Activated CD8-positive, alpha-beta T cell treated with anti-CD3 and anti-CD28 coated beads for 36 hours (primary cell): ENCODE measurements at regions not wholly inside any gene's neighbourhood (a gene's known extent, or its start where the extent isn't known, plus 50 kb on each side); places are given as distances from the start of the nearest gene placed in this dataset.
"Not testable (repeated sequence)": the region's sequence is repeated elsewhere in the genome, so short reads cannot be mapped to it uniquely, and the experiment has no call there.

ENCODE experiments used
- ATAC-seq: fragments of 200-7000 bp; cut with Tn5 transposase; one replicate; pipeline ENCODE4 v1.10.0; 2021; ENCODE audit warnings: mild to moderate bottlenecking, moderate library complexity
- CTCF ChIA-PET: fragments of 350-600 bp; sonication (Branson Sonifier 250); formaldehyde crosslinking; loops from one replicate; lab custom pipeline; 2021; ENCODE audit warnings: antibody characterized with exemption; lab: Charles Lee
- POLR2A ChIA-PET: fragments of 350-600 bp; sonication (Branson Sonifier 250); formaldehyde crosslinking; loops from one replicate; lab custom pipeline; 2021; ENCODE audit warnings: antibody characterized with exemption; lab: Charles Lee
- DNase-seq: peaks from one replicate; pipeline ENCODE4 v3.0.0-alpha.2; 2020
- H3K27ac Mint-ChIP-seq: one replicate; pipeline ENCODE4 v1.8.0; 2021; ENCODE audit warnings: mild to moderate bottlenecking, mixed read lengths
- H3K27me3 Mint-ChIP-seq: one replicate; pipeline ENCODE4 v1.8.0; 2021; ENCODE audit warnings: mixed read lengths
- H3K36me3 Mint-ChIP-seq: one replicate; pipeline ENCODE4 v1.8.0; 2021; ENCODE audit warnings: low read depth, mixed read lengths
- H3K4me1 Mint-ChIP-seq: one replicate; pipeline ENCODE4 v1.8.0; 2021; ENCODE audit warnings: low read depth, mixed read lengths
- H3K4me3 Mint-ChIP-seq: one replicate; pipeline ENCODE4 v1.8.0; 2021; ENCODE audit warnings: mild to moderate bottlenecking, moderate library complexity, mixed read lengths
- H3K9me3 Mint-ChIP-seq: one replicate; pipeline ENCODE4 v1.8.0; 2021; ENCODE audit warnings: mixed read lengths
- CTCF ChIP-seq: fragments of 200-600 bp; IDR thresholded peaks from one replicate; pipeline ENCODE4 v1.8.0; 2022; ENCODE audit warnings: antibody characterized with exemption, mild to moderate bottlenecking
- intact Hi-C: fragments of 100-400 bp; cut with micrococcal nuclease; formaldehyde crosslinking; loops from one replicate; pipeline ENCODE4 v1.10.0; 2022

GRCh38 chr9:14992516-14992915 is 82.3 kb upstream of the FREM1 start:
- no peak for TF ChIP-seq CTCF
- no peaks in the 10 kb centered on the region for H3K9me3 Mint-ChIP-seq
- peaks cover 10% of the 10 kb centered on the region for H3K27me3 Mint-ChIP-seq
- H3K36me3 Mint-ChIP-seq: peaks cover 3% of the 10 kb centered on the region
- H3K4me3 Mint-ChIP-seq: peak overlapping the region; percentile 79
- no peak overlapping the region for H3K27ac Mint-ChIP-seq
- DNase-seq: no peak
- intact Hi-C loops: no loop called here
- ChIA-PET POLR2A (no interaction called here), CTCF (no interaction called here)
- H3K4me1 Mint-ChIP-seq: peaks cover 25% of the 10 kb centered on the region
- ATAC-seq: no peak

- peaks cover 3% of the 10 kb centered on the region for H3K36me3 Mint-ChIP-seq
- H3K4me3 Mint-ChIP-seq: peak overlapping the region; percentile 79
- no peak for ATAC-seq
- DNase-seq: no peak
- ChIA-PET CTCF (no interaction called here), POLR2A (no interaction called here)
- peaks cover 10% of the 10 kb centered on the region for H3K27me3 Mint-ChIP-seq
- H3K4me1 Mint-ChIP-seq: peaks cover 25% of the 10 kb centered on the region
- intact Hi-C loops: no loop called here
- no peak overlapping the region for H3K27ac Mint-ChIP-seq
- H3K9me3 Mint-ChIP-seq: no peaks in the 10 kb centered on the region
- no peak for TF ChIP-seq CTCF
Measured at GRCh38 chr9:14992081-14992480, 81.9 kb upstream of the FREM1 start.

- intact Hi-C loops, CTCF ChIA-PET, H3K36me3 Mint-ChIP-seq, DNase-seq, POLR2A ChIA-PET, H3K4me3 Mint-ChIP-seq, H3K9me3 Mint-ChIP-seq, H3K27ac Mint-ChIP-seq, ATAC-seq: not testable (repeated sequence)
- peaks cover 10% of the 10 kb centered on the region for H3K27me3 Mint-ChIP-seq
- H3K4me1 Mint-ChIP-seq: peaks cover 25% of the 10 kb centered on the region
Measured at GRCh38 chr9:14990647-14991046, 80.4 kb upstream of the FREM1 start.

GRCh38 chr9:14989811-14990210 is 79.6 kb upstream of the FREM1 start:
- H3K27ac Mint-ChIP-seq: no peak overlapping the region
- peaks cover 25% of the 10 kb centered on the region for H3K4me1 Mint-ChIP-seq
- peaks cover 10% of the 10 kb centered on the region for H3K27me3 Mint-ChIP-seq
- intact Hi-C loops: no loop called here
- no peak for TF ChIP-seq CTCF
- no peaks in the 10 kb centered on the region for H3K9me3 Mint-ChIP-seq
- ChIA-PET CTCF (no interaction called here), POLR2A (no interaction called here)
- peaks cover 3% of the 10 kb centered on the region for H3K36me3 Mint-ChIP-seq
- no peak for ATAC-seq
- DNase-seq: no peak
- no peak overlapping the region for H3K4me3 Mint-ChIP-seq

GRCh38 chr9:14989336-14989735 is 79.1 kb upstream of the FREM1 start:
- DNase-seq, H3K27ac Mint-ChIP-seq, H3K36me3 Mint-ChIP-seq, POLR2A ChIA-PET, intact Hi-C loops, ATAC-seq, CTCF ChIA-PET, H3K9me3 Mint-ChIP-seq, H3K4me3 Mint-ChIP-seq: not testable (repeated sequence)
- peaks cover 10% of the 10 kb centered on the region for H3K27me3 Mint-ChIP-seq
- peaks cover 22% of the 10 kb centered on the region for H3K4me1 Mint-ChIP-seq

GRCh38 chr9:14987858-14988257 is 77.6 kb upstream of the FREM1 start:
- Mint-ChIP-seq H3K27ac (no peak overlapping the region), H3K4me3 (no peak overlapping the region), H3K9me3 (no peaks in the 10 kb centered on the region), H3K27me3 (peaks cover 4% of the 10 kb centered on the region), H3K36me3 (no peaks in the 10 kb centered on the region), H3K4me1 (peaks cover 12% of the 10 kb centered on the region)
- intact Hi-C loops: no loop called here
- DNase-seq: no peak
- no peak for TF ChIP-seq CTCF
- POLR2A ChIA-PET: no interaction called here
- no peak for ATAC-seq
- CTCF ChIA-PET: no interaction called here
